ENCODE measurements at regions not wholly inside any gene's neighbourhood (a gene's known extent, or its start where the extent isn't known, plus 50 kb on each side); places are given as distances from the start of the nearest gene placed in this dataset.

GRCh38 chr2:45273412-45274249 lies 264.4 kb upstream of the SIX2 start:
- no peak for DNase-seq

GRCh38 chr2:45272549-45273265 lies 263.5 kb upstream of the SIX2 start:
- DNase-seq, result no peak

- peak; percentile 18 for DNase-seq
Measured at GRCh38 chr2:45269149-45269793, 260.0 kb upstream of the SIX2 start.

GRCh38 chr2:45268631-45269030 lies 259.4 kb upstream of the SIX2 start:
- peak; percentile 14 for DNase-seq

- DNase-seq, result peak; percentile 10
Measured at GRCh38 chr2:45267062-45267792, 258.0 kb upstream of the SIX2 start.

GRCh38 chr2:45265336-45265735 lies 256.1 kb upstream of the SIX2 start:
- peak; percentile 12 for DNase-seq

- DNase-seq, result peak; percentile 9
Measured at GRCh38 chr2:45264227-45265225, 255.3 kb upstream of the SIX2 start.

- DNase-seq, result peak; percentile 16
Measured at GRCh38 chr2:45263147-45263546, 253.9 kb upstream of the SIX2 start.

- DNase-seq, result peak; percentile 15
Measured at GRCh38 chr2:45261746-45262145, 252.5 kb upstream of the SIX2 start.

- peak; percentile 3 for DNase-seq
Measured at GRCh38 chr2:45260946-45261345, 251.7 kb upstream of the SIX2 start.

GRCh38 chr2:45259547-45260160 lies 250.4 kb upstream of the SIX2 start:
- no peak for DNase-seq

GRCh38 chr2:45259138-45259537 lies 249.9 kb upstream of the SIX2 start:
- peak; percentile 78 for DNase-seq

GRCh38 chr2:45258311-45258710 lies 249.1 kb upstream of the SIX2 start:
- DNase-seq, result no peak

- no peak for DNase-seq
Measured at GRCh38 chr2:45257820-45258219, 248.6 kb upstream of the SIX2 start.

GRCh38 chr2:45256867-45257641 lies 247.8 kb upstream of the SIX2 start:
- DNase-seq, result no peak

GRCh38 chr2:45256173-45256866 lies 247.1 kb upstream of the SIX2 start:
- DNase-seq, result peak; percentile 84

GRCh38 chr2:45255563-45255962 lies 246.3 kb upstream of the SIX2 start:
- no peak for DNase-seq

- no peak for DNase-seq
Measured at GRCh38 chr2:45254025-45254424, 244.8 kb upstream of the SIX2 start.

GRCh38 chr2:45253151-45253550 lies 243.9 kb upstream of the SIX2 start:
- DNase-seq, result no peak

GRCh38 chr2:45250176-45250575 lies 240.9 kb upstream of the SIX2 start:
- no peak for DNase-seq
